Stimulated activated CD8-positive, alpha-beta memory T cell treated with anti-CD3 and anti-CD28 coated beads, Interleukin-4, amount 100 ng/mL, for 24 hours (primary cell): ENCODE measurements at regions not wholly inside any gene's neighbourhood (a gene's known extent, or its start where the extent isn't known, plus 50 kb on each side); places are given as distances from the start of the nearest gene placed in this dataset.
"Not testable (repeated sequence)": the region's sequence is repeated elsewhere in the genome, so short reads cannot be mapped to it uniquely, and the experiment has no call there.

Experiments used
- DNase-seq: peaks from one replicate; pipeline ENCODE4 v3.0.0-alpha.2; 2020; ENCODE audit warnings: low read depth

DNA sequence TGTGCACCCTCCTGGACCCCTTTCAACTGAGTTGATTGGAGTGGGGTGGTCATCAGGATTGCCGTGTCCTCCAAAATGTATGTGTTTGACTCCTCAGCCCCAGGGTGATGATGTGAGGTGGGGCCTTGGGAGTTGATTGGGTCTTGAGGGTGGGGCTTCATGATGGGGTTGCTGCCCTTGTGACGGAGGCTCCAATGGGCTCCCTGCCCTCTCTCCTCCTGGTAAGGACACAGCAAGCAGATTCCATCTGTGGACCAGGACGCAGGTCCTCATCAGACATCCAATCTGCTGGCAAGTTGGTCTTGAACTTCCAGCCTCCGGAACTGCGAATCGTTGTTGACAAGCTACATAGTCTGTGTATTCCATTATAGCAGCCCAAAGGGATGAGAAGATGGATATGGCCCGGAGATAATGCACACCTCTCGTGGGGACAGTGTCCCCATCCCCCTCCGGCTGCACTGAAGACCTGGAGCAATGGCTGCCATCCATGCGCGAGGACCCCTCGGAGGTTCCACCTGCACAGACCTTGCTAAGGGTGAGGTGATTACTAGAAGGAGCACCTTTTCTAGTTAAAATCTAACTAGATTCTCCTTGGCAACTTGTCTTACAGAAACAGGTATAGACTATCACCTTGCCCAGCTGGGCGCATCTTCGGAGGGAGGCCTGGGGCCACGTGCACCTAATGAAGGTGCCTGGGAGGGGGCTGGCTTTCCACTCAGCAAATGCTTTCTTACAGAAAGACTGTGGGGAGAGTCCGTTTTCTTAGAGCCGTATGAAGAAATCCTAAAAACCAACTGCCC is 75.7 kb upstream of the IRX4 start:
- DNase-seq: no peak

DNA sequence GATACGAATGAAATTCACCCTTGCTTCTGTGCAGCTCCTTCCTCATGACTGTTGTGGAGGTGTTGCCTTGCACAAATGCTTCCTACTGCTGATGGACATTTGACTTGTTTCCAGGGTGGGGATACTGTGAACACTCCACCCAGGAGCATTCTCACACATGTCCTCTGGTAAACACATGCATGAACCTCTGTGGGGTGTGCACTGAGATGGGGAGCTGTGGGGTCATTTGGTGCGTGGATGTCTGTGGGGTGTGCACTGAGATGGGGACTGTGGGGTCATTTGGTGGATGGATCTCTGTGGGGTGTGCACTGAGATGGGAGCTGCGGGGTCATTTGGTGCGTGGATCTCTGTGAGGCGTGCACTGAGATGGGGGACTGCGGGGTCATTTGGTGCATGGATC is 72.9 kb upstream of the IRX4 start:
- no peak for DNase-seq

DNA sequence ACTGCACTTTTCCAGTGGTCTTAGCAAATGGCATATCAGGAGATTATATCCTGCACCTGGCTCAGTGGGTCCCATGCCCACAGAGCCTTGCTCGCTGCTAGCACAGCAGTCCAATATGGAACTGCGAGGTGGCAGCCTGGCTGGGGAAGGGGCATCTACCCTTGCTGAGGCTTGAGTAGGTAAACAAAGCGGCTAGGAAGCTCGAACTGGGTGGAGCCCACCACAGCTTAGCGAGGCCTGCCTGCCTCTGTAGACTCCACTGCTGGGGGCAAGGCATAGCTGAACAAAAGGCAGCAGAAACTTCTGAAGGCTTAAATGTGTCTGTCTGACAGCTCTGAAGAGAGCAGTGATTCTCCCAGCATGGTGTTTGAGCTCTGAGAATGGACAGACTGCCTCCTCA is 71.0 kb upstream of the IRX4 start:
- not testable (repeated sequence) for DNase-seq

DNA sequence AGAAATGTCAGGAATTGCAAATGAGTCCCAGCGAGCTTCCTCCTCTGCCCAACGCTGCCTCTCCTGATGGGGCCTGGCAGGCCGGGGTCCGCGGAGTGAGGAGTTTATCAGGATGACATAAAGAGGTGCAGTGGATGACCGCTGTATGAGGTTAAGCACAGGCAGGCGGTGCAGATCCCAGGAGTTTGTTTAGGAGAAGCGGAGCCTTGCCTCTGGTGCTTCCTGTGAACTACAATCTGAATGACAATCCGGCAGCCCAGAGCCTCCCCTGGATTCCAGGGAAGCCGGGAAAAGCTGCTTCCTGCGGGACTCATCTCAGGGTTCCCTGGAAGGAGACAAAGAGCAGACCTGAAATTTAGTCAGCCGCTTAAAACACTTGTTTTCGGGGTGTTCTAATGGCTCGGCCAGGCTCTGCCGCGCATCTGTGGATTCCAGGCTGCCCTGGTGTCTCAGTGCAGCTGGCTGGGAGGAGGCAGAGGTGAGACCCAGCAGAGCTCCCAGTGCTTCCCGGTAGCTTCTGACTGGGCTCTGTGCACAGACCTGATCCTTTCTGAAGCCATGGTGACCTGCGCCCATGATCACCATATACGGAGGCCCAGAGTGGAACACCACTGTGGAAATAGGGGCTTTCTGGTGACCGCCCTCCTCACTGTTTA is 69.8 kb upstream of the IRX4 start:
- DNase-seq: no peak

DNA sequence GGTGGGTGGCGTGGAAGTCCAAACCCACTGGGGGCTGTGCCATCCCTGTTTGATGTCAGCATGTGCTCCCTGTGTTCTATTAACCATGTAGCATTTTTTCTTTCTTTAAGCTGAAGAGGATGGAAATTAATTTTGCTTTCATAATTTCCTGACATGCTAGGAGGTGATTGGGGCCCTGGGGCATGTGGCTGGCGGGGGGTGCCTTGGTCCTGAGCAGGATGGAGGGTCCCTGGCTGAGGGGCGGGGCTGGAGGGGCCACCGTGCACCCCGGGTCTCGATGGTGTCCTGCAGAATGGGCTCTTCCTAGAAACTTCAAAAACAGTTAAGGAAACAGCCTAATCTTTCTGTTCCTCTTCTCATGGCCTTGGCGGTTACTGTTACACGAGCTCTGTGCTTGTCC is 69.3 kb upstream of the IRX4 start:
- DNase-seq: no peak

DNA sequence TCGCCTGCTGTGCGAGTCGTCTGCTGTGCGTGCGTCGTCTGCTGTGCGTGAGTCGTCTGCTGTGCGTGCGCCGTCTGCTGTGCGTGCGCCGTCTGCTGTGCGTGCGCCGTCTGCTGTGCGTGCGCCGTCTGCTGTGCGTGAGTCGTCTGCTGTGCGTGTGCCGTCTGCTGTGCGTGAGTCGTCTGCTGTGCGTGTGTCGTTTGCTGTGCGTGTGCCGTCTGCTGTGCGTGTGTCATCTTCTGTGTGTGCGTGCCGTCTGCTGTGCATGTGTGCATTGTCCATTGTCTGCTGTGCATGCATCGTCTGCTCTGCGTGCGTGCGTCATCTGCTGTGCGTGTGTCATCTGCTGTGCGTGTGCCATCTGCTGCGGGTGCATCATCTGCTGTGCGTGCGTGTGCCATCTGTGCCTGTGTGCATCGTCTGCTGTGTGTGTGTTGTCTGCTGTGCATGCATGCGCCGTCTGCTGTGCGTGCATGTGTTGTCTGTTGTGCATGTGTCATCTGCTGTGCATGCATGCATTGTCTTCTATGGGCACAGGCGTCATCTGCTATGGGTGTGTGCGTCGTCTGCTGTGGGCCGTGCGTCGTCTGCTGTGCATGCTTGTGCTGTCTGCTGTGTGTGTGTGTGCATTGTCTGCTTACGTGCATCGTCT is 68.6 kb upstream of the IRX4 start:
- no peak for DNase-seq

DNA sequence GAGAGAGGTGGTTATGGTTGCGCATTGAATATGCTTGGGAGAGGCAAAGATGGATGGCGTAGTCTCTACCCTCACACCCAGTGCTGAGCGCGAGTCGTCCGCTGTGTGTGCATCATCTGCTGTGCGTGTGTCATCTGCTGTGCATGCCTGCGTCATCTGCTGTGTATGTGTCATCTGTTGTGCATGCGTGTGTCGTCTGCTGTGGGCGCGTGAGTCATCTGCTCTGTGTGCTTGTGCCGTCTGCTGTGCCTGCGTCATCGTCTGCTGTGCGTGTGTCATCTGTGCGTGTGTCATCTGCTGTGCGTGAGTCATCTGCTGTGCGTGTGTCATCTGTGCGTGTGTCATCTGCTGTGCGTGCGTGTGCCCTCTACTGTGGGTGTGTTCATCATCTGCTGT is 68.0 kb upstream of the IRX4 start:
- DNase-seq: no peak

DNA sequence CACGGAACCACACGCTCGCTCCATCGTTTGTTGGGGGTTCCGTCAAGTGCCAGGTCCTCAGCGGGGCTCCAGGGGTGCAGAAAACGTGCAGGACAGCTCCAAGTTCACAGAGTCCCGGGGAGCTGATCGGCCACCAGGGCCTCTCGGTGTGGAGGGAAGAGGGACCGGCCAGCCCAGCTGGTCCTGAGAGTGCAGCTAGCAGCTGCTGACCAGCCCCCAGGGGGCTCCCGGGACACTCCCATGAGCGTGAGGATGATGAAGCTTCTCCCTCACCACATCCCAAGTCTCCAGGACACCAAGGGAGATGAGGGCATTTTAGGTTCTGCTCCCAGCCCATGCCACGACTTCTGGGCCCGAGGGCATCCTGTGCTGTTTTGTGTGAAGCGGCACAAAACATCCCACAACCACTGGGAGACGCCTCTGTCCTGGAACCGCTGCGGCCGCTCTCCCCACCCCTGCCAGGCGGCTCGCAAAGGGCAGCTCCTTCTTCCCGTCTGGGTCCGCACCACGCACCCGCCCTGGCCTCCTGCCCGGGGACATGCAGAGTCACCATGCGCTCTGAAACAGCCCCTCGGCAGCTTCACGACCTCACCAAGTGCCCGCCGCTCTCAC is 67.5 kb upstream of the IRX4 start:
- no peak for DNase-seq

DNA sequence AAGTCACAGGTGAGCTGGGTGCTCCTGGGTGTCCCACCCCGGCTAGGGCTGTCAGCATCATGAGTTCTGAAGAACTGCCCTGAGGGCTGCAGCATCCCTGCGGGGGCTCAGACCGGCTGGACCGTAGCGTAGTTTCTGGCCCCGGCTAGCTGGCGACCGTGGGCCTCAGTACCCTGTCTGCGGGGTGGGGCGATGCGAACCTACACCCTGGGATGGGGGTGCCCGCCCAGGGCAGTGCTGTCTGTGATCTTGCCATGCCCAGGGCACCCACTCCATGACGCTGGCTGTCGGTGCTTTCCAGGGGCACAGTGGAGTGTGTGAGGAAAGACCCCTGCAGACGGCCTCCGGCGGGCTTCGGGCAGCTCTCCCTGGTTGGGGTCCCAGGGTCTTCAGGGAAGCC is 66.5 kb upstream of the IRX4 start:
- DNase-seq: no peak

DNA sequence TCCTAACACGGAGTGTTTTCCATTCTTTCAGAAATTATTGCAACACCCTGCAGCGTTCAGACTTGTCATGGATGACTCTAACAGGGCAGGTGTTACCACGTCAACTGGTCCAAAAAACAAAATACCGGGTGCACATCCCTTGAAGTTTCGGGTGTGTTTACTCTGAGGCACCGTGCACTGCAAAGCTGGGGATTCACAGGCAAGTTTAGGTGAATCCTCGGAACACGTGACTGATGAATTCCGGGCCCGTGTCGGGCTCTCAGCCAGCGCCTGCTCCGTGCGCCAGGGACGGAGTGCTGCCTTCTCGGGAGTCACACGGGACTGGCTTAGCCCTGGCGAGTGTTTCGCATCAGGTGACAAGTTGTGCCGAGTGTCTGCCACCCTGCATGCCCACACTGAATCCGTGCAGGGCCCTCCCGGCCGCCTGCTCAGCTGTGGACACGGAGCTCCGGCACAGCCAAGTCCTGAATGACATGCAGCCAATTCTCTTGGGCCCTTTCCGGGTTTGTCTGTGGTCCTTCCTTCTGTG is 66.0 kb upstream of the IRX4 start:
- DNase-seq: no peak

DNA sequence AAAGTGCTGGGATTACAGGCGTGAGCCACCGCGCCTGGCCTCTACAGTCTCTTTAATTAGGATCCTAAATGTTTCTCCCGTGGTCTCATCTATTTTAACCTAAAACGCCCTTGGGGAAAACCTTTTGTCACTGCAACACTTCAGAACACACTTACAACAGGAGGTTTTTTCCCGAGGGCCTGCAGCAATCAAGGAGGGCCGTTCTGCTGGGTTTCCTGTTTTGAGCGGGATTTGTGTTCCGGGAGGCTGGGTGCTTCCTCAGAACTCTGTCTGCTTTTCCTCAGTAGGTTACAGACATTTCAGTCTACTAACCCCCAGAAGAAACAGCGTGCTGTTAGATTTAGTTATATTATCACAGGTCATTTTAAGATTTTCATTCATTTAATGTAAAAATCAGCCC is 65.4 kb upstream of the IRX4 start:
- no peak for DNase-seq

DNA sequence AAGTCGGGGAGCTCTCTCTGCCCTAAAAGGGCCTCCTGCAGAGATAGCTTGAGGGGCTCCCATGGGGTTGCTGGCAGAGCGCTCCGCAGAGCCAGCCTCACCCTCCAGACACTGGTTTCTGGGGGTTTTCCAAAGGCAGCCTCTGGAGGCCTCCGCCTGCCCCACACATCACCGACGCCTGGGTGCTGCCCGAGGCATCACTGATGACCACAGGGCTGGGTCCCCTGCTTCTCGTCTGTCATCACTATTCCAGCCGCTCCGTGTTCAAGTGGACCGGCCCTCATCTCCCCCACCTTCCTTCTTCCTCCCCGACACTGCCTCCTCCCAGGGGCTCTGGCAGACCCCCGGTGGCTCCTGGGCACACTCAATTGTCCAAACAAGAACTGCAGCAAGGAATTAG is 64.1 kb upstream of the IRX4 start:
- no peak for DNase-seq

DNA sequence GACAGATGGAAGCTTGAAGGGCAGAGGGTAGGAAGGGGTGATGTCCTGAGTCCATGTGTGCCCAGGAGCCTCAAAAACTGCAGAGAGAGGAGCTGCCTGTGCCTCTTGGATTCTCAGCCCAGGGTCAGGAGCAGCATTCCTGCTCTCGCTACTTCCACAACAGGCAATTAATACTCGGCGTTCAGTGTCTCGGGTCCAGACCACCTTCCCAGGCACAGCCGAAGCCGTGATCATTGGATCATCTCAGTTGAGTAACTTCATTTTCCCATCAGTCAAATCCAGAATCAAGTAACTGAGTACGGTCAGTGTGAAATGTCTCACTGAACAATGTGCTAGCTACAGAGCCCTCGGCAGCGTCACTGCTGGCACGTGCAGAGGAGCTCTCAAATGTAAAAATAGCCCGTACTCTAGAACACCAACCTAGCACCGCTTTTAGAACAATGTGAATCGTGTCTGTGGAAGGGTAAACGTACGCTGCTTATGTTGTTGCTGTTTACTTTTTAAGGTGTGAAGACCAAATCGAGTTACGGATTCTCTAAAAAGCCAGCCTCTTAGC is 63.5 kb upstream of the IRX4 start:
- DNase-seq: no peak

DNA sequence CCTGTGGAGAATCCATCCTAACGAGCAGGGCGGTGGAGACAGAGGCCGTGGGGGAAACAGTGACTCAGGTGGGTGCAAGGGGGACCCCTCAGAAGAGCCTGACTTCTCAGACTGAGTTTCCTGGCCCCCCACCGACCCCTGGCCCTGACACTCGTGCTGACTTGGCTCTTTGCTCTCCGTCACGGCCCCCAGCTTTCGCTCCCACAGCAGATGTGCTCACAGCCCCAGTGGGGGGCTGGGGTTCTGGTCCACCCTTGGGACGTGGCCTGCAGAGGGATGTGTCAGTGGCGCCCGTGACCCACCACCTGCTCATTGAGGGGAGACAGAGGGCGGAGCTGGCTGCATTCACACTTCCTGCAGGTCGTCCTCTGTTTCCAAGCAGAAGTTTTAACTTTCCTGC is 62.9 kb upstream of the IRX4 start:
- no peak for DNase-seq

DNA sequence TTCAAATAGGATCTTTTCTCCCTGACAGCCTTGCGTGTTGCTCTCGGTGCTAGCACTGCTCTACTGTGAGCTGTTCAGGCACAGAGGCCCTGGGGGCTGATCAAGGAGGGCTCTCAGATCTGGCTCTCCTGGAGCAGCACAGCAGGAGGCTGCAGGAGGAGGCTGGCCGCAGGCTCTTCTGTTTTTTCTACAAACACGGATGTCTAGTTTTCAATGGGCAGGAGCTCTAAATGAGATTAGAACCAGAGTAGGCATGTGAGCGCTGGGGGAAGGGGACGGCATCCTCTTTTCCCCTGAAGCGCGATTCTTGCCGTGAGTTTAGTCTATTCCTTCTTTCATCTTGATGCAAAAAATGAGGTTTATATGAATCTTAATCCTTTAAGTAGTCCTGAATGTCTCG is 61.7 kb upstream of the IRX4 start:
- no peak for DNase-seq

DNA sequence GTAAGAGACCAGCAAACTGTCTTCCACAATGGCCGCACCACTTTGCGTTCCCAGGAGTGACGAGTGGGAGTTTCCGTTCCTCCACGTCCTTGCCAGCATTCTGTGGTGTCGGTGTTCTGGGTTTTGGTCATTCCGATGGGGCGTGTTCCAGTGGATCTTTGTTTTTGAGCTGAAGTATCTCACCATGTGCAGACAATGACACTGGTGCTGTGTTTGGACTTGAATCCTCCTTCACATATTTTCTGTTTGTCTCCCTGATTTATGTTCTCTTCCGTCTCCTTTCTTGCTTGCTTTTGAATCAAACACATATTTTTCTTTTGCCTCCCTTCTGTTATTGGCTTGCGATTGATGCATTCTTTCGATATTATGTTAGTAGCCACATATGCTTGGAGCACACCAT is 60.8 kb upstream of the IRX4 start:
- DNase-seq: no peak

DNA sequence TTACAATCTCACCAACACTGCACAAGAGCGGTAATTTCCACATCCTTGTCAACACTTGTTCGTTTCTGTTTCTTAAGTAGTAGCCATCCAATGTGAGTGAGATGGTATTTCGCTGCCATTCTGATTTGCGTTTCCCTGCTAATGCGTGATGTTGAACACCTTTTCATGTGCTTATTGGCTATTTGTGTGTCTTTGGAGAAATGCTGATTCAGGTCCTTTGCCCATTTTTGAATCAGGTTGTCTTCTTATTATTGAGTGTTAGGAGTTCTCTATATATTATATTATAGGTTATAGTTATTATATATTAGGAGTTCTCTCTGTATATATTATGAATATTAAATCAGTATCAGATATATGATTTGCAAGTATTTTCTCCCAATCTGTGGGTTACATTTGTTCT is 59.9 kb upstream of the IRX4 start:
- DNase-seq: no peak

DNA sequence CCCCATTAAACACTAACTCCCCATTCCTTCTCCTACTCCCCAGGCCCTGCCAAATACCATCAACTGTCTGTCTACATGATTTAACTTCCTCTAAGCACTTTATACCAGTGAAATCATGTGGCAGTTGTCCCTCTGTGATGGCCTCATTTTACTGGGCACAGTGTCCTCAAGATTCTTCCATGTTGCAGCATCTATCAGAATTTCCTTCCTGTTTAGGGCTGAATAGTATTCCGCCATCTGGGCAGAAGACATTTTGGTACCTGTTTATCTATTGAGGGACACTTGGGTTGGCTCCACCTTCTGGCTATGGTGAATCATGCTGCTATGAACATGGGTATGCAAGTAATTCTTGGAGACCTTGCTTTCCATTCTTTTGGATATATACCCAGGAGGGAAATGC is 59.4 kb upstream of the IRX4 start:
- no peak for DNase-seq

DNA sequence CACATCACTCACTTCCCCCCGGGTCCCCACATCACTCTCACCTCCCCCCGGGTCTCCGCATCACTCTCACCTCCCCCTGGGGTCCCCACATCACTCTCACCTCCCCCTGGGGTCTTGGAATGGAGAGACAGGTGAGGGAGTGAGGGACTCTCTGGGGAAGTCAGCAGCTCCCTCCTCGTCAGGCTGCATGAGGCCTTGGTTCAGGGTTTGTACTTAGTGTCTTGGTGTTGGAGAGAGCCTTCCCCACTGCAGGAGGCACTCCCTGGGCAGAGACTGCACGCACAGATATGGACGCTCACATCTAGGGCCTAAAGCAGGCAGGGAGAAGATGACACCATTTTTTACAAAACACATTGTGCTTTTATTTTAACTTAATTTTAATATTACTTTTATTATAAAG is 56.5 kb upstream of the IRX4 start:
- no peak for DNase-seq

DNA sequence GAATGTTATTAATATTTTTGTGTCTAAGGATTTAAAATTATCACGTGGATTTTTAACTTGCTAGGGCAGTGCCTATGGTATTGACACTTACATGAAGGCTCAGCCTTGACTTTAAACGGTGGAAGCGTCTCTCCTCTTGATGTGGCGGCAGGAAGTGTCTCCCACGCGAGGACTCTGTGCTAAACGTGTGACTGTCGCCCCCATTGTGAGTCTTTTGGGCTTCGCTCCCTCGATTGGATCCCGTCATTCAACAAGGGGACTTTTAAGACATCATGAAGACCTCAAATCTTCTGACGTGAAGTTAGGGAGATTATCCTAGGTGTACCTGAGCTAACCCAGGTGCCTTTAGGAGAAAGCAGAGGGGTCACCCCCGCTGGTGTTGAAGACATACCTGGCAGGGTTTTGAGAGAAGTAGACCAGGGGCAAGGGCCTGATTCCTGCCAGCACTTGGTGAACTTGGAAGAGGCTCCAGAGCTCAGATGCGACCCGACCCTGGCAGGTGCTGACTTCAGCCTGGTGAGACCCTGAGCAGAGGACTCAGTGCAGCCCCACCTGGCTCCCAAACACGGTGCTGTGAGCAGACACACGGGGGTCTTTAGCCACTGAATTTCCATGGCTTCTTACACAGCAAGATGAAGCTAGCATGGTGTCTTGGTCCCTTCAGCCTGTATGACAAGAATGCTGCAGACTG is 55.7 kb upstream of the IRX4 start:
- DNase-seq: no peak

DNA sequence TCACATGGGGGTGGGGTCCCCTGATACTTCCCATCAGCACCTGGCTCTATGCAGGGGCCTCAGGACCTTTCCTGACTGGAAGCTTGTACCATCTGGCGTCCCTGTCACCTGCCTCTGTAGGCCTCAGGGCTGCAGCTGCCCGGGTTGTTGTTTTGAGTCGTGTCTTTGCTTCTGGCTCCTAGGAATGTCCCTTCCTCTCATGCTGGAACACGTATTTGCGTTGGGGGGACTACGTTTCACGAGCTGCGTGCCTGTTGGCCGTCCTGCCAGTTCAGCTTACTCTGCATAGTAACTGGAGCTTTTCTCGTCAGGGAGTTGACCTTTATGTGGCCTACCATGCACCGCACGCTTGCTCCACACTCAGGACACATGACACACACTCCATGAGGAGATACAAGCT is 54.9 kb upstream of the IRX4 start:
- DNase-seq: no peak

DNA sequence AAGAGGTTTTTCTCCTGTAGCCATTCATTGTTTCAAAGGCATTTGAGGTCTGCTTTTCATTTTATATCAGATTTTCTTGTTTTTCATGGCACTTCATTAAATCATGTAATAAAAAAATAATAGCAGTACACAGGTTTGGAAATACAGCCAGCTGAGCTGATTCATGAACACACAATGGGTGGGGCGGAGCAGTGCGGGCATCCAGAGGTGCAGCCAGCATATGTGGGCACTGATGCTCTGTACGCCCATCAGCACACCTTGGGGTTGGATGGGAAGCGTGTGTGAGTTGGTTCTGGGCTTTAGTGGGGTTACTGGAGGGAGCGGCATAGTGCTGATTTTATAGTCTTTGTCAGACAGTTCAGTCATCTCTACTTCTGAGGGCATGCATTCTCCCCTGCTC is 54.2 kb upstream of the IRX4 start:
- no peak for DNase-seq
